ENCODE measurements at regions not wholly inside any gene's neighbourhood (a gene's known extent, or its start where the extent isn't known, plus 50 kb on each side); places are given as distances from the start of the nearest gene placed in this dataset.

DNA sequence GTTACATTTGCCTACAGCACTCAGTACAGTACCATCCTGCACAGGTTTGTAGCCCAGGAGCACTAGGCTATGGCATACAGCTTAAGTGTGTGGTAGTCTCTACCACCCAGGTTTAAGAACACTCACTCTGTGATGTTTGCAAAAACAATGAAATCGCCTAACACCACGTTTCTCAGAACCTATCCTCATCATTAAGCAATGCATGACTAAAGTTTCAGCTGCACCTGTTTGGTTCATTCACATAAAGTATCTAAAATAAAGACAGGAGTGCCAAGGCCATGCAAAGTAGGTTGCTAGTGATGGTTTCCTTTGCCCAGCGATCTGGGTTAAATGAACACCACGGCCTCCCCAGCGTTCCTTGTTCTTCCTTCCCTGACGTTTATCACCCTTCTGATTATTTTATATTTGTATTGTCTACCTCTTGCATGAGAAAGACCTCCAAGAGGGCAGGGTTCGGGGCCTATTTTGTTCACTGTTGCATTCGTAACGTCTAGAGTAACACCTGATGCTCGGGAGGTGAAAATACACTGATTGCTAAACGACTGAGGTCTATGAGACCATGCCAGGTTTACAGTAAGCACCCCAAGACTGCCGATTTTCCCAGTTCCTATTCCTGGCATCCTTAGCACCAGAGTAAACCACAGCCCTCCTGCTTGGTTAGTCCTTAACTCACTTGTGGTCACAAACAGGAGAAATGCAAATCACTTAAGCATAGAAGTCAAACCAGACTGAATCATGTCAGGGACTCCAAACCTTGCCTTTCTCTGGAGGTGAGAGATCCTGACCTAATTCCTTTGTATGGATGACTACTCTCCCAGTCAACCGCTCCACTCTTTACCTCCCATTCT, 204.1 kb upstream of the NFE2L3 start:
- DNase-seq (ENCODE audit: low read depth in 1 of 2, low spot score in 1 of 2) = no peak
- H3K27me3 ChIP-seq (ENCODE audit: insufficient read depth, poor library complexity, severe bottlenecking) = no peaks in the 10 kb centered on the region
- no peak overlapping the region for H3K27ac ChIP-seq (replicated peaks)
- TF ChIP-seq REST (IDR thresholded peaks at IDR 0.05; ENCODE audit: insufficient replicate concordance, low read depth) (no peak), SPI1 (IDR thresholded peaks at IDR 0.05; ENCODE audit: borderline replicate concordance, low read depth) (no peak), POLR2AphosphoS5 (IDR thresholded peaks at IDR 0.05; ENCODE audit: low read depth) (no peak), CTCF (IDR thresholded peaks at IDR 0.05; ENCODE audit: insufficient read depth, low read length) (no peak), GABPA (IDR thresholded peaks at IDR 0.05; ENCODE audit: low read depth) (no peak)
- H3K4me3 ChIP-seq (replicated peaks; ENCODE audit: insufficient read depth, low read length) = no peak overlapping the region

DNA sequence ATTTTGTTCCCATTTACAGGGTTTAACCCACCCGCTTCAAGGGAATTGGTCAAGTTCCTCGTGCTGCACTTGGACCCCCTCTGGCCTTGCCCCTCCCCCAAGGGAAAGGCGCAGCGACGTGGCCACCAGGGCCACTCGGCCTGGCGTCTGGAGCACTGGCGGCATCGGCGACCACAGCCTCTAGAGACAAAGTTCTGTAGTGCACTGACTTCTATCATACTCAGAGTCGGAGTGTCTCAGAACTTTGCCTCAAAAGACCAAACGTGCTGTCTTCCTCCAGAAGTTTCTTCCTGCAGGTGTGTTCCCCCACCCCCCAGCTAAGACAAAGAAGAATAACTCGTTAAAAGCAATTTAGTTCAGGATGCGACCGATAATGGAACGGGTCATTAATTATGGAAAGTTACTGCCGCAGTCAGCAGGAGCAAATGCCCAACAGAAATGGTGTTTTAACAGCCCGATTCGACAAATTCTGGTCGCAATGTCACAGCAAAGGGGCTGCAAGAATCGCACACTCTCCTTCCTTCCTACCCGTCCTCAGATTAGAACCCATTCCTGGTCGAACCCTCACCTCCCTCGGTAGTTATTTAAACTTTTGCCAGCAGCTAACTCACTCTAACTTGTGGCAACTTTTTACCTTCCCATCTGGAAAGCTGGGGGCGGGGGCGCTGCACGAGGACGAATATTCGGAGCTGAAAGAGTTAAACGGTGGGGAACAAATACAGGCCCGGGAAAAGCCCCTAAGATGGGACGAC, 202.1 kb upstream of the NFE2L3 start:
- TF ChIP-seq REST (IDR thresholded peaks at IDR 0.05; ENCODE audit: insufficient replicate concordance, low read depth) (no peak), SPI1 (IDR thresholded peaks at IDR 0.05; ENCODE audit: borderline replicate concordance, low read depth) (no peak), POLR2AphosphoS5 (IDR thresholded peaks at IDR 0.05; ENCODE audit: low read depth) (0 out of 2 replicates have a peak, but pooled peaks have one; percentile 20), GABPA (IDR thresholded peaks at IDR 0.05; ENCODE audit: low read depth) (no peak)
- H3K27me3 ChIP-seq (ENCODE audit: insufficient read depth, poor library complexity, severe bottlenecking) = no peaks in the 10 kb centered on the region
- peak overlapping the region; percentile 46 for H3K27ac ChIP-seq (replicated peaks)
- peak overlapping the region; percentile 82 for H3K4me3 ChIP-seq (replicated peaks; ENCODE audit: insufficient read depth, low read length)
- no peak for DNase-seq (ENCODE audit: low read depth in 1 of 2, low spot score in 1 of 2)

DNA sequence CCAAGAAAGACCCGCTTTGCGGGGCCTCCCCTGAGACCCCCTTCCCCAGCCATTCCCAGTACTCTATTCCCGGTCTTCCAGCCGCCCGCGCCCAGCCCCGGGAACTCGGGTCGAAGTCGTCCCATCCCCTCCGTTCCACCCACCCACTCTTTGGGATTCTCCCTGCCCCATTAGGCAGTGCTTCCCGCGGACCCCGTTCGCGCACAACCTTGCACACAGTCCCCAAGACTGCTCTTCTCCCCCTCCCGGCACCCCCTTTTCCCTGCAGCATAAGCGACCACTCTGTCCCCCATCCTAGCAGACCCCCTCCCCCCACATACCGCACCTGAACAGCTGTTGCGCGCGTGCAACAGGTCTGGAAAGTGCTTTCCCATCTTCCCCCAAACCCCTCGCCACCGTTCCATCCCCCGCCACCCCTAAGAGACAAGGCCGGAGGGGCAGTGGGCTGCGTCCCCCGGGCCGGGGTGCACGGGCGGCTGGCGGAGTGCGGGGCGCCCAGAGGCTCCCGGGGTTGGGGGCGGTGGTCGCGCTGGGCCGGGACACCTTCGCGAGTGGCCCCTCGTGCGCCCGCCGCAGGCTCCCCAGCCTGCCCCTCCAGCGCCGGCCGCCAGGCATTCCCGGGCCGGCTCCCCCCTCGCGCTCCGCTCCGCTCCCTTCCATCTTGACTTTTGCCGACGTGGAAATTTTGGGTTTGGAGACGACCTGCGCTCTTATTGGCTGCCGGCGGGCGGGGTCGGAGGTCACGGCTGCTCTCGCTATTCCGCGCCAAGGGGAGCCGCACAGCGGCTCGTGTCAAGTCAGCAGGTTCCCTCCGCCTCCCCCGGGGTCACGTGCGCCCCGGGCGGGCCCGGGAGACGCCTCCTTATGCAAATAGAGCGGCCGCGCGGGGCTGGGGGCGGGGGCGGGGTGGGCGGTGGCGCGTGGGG, 201.2 kb upstream of the NFE2L3 start:
- DNase-seq (ENCODE audit: low read depth in 1 of 2, low spot score in 1 of 2) = peak; percentile 88 to 95
- Histone ChIP-seq H3K27ac (replicated peaks) (peak overlapping the region; percentile 46), H3K27me3 (ENCODE audit: insufficient read depth, poor library complexity, severe bottlenecking) (no peaks in the 10 kb centered on the region), H3K4me3 (replicated peaks; ENCODE audit: insufficient read depth, low read length) (peak overlapping the region; percentile 82)
- no peak for TF ChIP-seq SPI1 (IDR thresholded peaks at IDR 0.05; ENCODE audit: borderline replicate concordance, low read depth)
- TF ChIP-seq POLR2AphosphoS5 (IDR thresholded peaks at IDR 0.05; ENCODE audit: low read depth) = peak; percentile 29; the same call in 1 of the 2 replicates
- peak; percentile 53 for TF ChIP-seq REST (IDR thresholded peaks at IDR 0.05; ENCODE audit: insufficient replicate concordance, low read depth)

Data from HL-60 (cell line).